Tibial nerve (tissue), 3 donors: ENCODE measurements at regions not wholly inside any gene's neighbourhood (a gene's known extent, or its start where the extent isn't known, plus 50 kb on each side); places are given as distances from the start of the nearest gene placed in this dataset.

Experiments
- POLR2A ChIP-seq, 2 donors: fragments of 450-650 bp; IDR thresholded peaks; one replicate each; pipeline ENCODE4 v1.6.1; 2017; ENCODE audit warnings: antibody characterized with exemption in 2 of 2, mild to moderate bottlenecking in 2 of 2, moderate library complexity in 2 of 2
- TF ChIP-seq, protein P1 (sequence below), 5 experiments: fragments of 200-600 bp in 3 of 5; fragments of 450-650 bp in 2 of 5; sonication (generic) in 3 of 5; IDR thresholded peaks; one replicate each; pipeline ENCODE4 v1.5.1; 2016 to 2019; ENCODE audit warnings: antibody characterized with exemption in 5 of 5, mild to moderate bottlenecking in 3 of 5, moderate library complexity in 2 of 5

GRCh38 chr11:38221295-38221694 lies 1623.3 kb upstream of the RAG2 start:
- TF ChIP-seq POLR2A (IDR thresholded peaks at IDR 0.05): no peak
- TF ChIP-seq, protein P1, sequence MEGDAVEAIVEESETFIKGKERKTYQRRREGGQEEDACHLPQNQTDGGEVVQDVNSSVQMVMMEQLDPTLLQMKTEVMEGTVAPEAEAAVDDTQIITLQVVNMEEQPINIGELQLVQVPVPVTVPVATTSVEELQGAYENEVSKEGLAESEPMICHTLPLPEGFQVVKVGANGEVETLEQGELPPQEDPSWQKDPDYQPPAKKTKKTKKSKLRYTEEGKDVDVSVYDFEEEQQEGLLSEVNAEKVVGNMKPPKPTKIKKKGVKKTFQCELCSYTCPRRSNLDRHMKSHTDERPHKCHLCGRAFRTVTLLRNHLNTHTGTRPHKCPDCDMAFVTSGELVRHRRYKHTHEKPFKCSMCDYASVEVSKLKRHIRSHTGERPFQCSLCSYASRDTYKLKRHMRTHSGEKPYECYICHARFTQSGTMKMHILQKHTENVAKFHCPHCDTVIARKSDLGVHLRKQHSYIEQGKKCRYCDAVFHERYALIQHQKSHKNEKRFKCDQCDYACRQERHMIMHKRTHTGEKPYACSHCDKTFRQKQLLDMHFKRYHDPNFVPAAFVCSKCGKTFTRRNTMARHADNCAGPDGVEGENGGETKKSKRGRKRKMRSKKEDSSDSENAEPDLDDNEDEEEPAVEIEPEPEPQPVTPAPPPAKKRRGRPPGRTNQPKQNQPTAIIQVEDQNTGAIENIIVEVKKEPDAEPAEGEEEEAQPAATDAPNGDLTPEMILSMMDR (IDR thresholded peaks at IDR 0.05): no peak
